Astrocyte (in vitro differentiated cells and primary cell): ENCODE measurements at regions not wholly inside any gene's neighbourhood (a gene's known extent, or its start where the extent isn't known, plus 50 kb on each side); places are given as distances from the start of the nearest gene placed in this dataset.

Experiments
- CTCF ChIP-seq: IDR thresholded peaks from 2 replicates; pipeline ENCODE4 v1.5.1; 2011; ENCODE audit warnings: low read depth, mild to moderate bottlenecking, inconsistent platforms, low read length, moderate library complexity; ENCODE audit not compliant: insufficient read depth
- EZH2 ChIP-seq: IDR thresholded peaks from 2 replicates; pipeline ENCODE4 v1.6.1; 2012; ENCODE audit warnings: mild to moderate bottlenecking, low read length, inconsistent platforms; ENCODE audit not compliant: insufficient read depth

- TF ChIP-seq CTCF: no peak
- TF ChIP-seq EZH2: no peak
Observed at GRCh38 chr3:56867671-56868070, 65.9 kb upstream of the ARHGEF3 start.
